ENCODE measurements at regions not wholly inside any gene's neighbourhood (a gene's known extent, or its start where the extent isn't known, plus 50 kb on each side); places are given as distances from the start of the nearest gene placed in this dataset.
"Not testable (repeated sequence)": the region's sequence is repeated elsewhere in the genome, so short reads cannot be mapped to it uniquely, and the experiment has no call there.

GRCh38 chr4:91851456-91851855 is 452.3 kb upstream of the GRID2 start:
- no peak for DNase-seq
- Histone ChIP-seq H3K9me3 (no peaks in the 10 kb centered on the region), H3K4me3 (ENCODE audit: low read depth, low read length) (no peak overlapping the region), H3K27me3 (no peaks in the 10 kb centered on the region), H3K36me3 (no peaks in the 10 kb centered on the region), H3K4me1 (no peaks in the 10 kb centered on the region)
- no peak for TF ChIP-seq CTCF (IDR thresholded peaks at IDR 0.05; ENCODE audit: low read depth, low read length)

DNA sequence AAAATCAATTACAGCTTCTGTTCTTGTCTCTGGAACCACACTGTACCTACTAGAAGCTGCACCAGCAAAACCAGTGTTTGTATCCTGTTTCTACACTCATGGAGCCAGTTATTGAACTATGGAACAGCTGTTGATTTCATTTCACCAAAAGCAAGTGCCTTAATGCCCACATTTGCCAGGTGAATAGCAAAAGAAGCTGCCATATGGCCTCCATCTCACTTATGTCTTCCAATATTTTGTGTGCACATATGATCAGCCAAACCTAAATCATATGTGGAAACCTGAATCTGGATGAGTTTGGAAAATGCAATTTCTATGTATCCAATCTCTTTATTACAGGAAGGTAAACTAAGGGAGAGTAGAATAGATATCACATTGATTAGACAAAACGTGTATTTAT is 415.8 kb upstream of the GRID2 start:
- no peaks in the 10 kb centered on the region for H3K27me3 ChIP-seq
- H3K4me1 ChIP-seq: no peaks in the 10 kb centered on the region
- H3K4me3 ChIP-seq (ENCODE audit: low read depth, low read length): no peak overlapping the region
- TF ChIP-seq CTCF (IDR thresholded peaks at IDR 0.05; ENCODE audit: low read depth, low read length): no peak
- DNase-seq: no peak
- no peaks in the 10 kb centered on the region for H3K9me3 ChIP-seq
- no peaks in the 10 kb centered on the region for H3K36me3 ChIP-seq

DNA sequence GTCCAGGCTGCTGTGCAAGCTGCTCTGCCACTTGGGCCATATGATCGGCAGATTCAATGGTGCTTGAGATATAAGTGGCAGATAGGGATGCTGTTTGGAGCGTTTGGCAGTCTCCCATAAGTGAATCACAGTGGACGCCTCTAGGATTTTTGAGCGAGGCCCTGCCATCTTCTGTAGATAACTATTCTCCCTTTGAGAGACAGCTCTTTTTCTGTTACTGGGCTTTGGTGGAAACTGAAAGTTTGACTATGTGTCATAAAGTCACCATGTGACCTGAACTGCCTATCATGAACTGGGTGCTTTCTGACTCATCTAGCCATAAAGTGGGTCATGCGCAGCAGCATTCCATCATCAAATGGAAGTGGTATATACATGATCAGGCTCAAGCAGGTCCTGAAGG is 412.5 kb upstream of the GRID2 start:
- H3K4me3 ChIP-seq (ENCODE audit: low read depth, low read length); H3K27me3 ChIP-seq; DNase-seq; H3K36me3 ChIP-seq; H3K4me1 ChIP-seq; H3K9me3 ChIP-seq: not testable (repeated sequence)

DNA sequence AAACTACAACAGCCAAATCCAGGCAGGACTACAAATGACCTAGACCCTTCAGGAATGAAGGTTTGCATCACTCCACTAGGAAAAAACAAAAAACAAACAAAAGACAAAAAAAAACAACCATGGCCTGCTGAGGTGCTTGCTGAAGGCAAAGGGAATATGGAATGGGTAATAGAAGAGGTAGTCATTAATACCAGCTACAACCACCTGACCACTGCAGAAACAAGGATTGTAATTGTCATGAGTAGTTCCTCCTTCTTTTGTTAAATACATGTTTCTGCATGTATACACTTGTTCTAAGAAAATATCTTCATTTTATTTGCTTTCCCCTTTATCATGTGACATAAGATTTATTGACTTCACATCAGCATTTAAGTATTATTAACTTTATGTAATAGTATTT is 409.8 kb upstream of the GRID2 start:
- H3K27me3 ChIP-seq: no peaks in the 10 kb centered on the region
- DNase-seq: no peak
- H3K4me3 ChIP-seq (ENCODE audit: low read depth, low read length): no peak overlapping the region
- TF ChIP-seq CTCF (IDR thresholded peaks at IDR 0.05; ENCODE audit: low read depth, low read length): no peak
- H3K9me3 ChIP-seq: no peaks in the 10 kb centered on the region
- no peaks in the 10 kb centered on the region for H3K4me1 ChIP-seq
- no peaks in the 10 kb centered on the region for H3K36me3 ChIP-seq

- no peak for DNase-seq
- H3K4me1 ChIP-seq: no peaks in the 10 kb centered on the region
- no peak overlapping the region for H3K4me3 ChIP-seq (ENCODE audit: low read depth, low read length)
- no peak for TF ChIP-seq CTCF (IDR thresholded peaks at IDR 0.05; ENCODE audit: low read depth, low read length)
- H3K9me3 ChIP-seq: no peaks in the 10 kb centered on the region
- H3K27me3 ChIP-seq: no peaks in the 10 kb centered on the region
- no peaks in the 10 kb centered on the region for H3K36me3 ChIP-seq
These were observed 399.2 kb upstream of the GRID2 start for GRCh38 chr4:91904556-91904955.

DNA sequence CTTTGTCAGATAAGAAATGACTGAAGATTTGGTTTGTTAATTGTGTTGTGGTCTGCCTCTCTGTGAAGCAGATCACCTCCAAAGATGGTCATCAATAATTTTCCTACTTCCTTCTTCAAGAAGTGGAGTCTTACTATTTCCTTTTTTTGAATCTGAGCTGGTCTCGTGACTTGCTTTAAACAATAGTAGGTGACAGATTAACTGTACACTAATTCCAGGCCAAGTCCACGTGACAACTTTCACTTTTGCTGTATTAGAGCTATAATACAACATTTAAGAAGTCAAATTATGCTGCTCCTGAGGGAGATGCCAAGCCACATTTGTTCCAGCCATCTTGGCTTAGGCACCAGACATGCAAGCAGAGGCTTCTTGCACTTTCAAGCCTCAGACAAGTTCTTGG is 393.8 kb upstream of the GRID2 start:
- TF ChIP-seq CTCF (IDR thresholded peaks at IDR 0.05; ENCODE audit: low read depth, low read length): no peak
- Histone ChIP-seq H3K9me3 (no peaks in the 10 kb centered on the region), H3K4me3 (ENCODE audit: low read depth, low read length) (no peak overlapping the region), H3K27me3 (no peaks in the 10 kb centered on the region), H3K4me1 (no peaks in the 10 kb centered on the region), H3K36me3 (no peaks in the 10 kb centered on the region)
- DNase-seq: no peak

DNA sequence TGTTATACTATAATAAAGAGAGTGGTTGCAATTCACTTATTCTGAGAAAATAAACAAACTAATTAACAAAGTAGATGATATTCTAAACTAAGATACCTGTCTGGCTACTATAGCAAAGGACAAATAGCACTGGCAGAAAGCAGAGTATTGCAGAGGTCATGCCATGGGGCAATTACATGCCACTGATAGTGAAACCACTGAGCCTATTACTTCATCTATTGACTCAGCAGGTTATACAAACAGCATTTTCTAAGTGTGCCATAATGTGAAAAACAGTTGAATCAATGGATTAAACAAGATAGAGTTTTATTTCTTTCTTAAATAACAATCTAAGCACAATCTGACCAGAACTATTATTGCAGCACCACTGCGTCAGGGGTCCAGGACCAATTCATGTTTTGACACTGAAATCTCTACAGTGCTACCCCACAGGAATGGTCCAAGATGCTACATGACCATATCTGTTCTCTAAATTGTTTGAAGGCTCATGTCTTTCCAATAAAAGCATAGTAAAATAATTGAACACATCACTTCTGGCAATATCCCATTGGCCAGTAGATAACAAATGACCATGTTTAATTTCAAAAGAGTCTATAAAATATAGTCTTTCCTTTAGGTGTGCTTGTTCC is 389.5 kb upstream of the GRID2 start:
- no peaks in the 10 kb centered on the region for H3K36me3 ChIP-seq
- no peaks in the 10 kb centered on the region for H3K4me1 ChIP-seq
- H3K4me3 ChIP-seq (ENCODE audit: low read depth, low read length): no peak overlapping the region
- DNase-seq: no peak
- TF ChIP-seq CTCF (IDR thresholded peaks at IDR 0.05; ENCODE audit: low read depth, low read length): no peak
- no peaks in the 10 kb centered on the region for H3K9me3 ChIP-seq
- H3K27me3 ChIP-seq: no peaks in the 10 kb centered on the region

Measured in BE2C (cell line).